ENCODE measurements at regions not wholly inside any gene's neighbourhood (a gene's known extent, or its start where the extent isn't known, plus 50 kb on each side); places are given as distances from the start of the nearest gene placed in this dataset.

GRCh38 chr18:37710726-37711125, 145.1 kb upstream of the CELF4 start:
- Histone ChIP-seq H3K4me3 (no peak overlapping the region), H3K27ac (no peak overlapping the region), H3K36me3 (no peaks in the 10 kb centered on the region), H3K4me1 (no peaks in the 10 kb centered on the region), H3K27me3 (replicated peaks in 1 of 7) (no peaks in the 10 kb centered on the region), H3K9me3 (no peaks in the 10 kb centered on the region)
- intact Hi-C loops (cut with DNase I; ENCODE audit: low total_unique reads), result no loop called here
- DNase-seq, result no peak
- whole genome bisulfite sequencing, 5 donors, result 52 to 78% (median 59%) methylated on average over 1 of the region's 1 CpG
- TF ChIP-seq POLR2AphosphoS5 (IDR thresholded peaks at IDR 0.05) (no peak), POLR2A (IDR thresholded peaks at IDR 0.05) (no peak)
- TF ChIP-seq, protein P1, sequence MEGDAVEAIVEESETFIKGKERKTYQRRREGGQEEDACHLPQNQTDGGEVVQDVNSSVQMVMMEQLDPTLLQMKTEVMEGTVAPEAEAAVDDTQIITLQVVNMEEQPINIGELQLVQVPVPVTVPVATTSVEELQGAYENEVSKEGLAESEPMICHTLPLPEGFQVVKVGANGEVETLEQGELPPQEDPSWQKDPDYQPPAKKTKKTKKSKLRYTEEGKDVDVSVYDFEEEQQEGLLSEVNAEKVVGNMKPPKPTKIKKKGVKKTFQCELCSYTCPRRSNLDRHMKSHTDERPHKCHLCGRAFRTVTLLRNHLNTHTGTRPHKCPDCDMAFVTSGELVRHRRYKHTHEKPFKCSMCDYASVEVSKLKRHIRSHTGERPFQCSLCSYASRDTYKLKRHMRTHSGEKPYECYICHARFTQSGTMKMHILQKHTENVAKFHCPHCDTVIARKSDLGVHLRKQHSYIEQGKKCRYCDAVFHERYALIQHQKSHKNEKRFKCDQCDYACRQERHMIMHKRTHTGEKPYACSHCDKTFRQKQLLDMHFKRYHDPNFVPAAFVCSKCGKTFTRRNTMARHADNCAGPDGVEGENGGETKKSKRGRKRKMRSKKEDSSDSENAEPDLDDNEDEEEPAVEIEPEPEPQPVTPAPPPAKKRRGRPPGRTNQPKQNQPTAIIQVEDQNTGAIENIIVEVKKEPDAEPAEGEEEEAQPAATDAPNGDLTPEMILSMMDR (IDR thresholded peaks at IDR 0.05 in 8 of 11, conservative IDR thresholded peaks at IDR 0.05 in 3 of 11), result no peak

GRCh38 chr18:37709740-37710139, 144.1 kb upstream of the CELF4 start:
- 65 to 90% (median 82%) methylated on average over 2 of the region's 2 CpGs for WGBS, 5 donors

DNA sequence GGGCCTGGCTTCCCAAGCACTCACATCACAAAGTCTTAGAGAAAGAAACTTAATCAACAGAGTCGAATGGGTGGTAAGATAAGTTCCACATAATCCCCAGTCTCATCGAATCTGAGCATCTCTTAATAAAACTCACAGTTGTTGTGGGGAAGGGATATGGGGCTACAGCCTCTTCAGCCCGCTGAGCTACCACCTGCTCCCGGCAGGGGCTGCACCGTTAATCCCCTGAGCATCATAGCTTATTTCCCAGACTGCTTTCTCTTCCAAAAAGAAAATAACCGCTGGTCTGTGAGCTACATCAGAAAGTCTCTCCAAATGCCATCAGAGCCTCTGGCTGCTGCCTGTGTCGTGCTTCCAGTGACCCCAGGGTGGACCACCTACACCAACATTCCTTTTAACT, 139.4 kb upstream of the CELF4 start:
- Histone ChIP-seq H3K27me3 (replicated peaks in 1 of 7) (no peaks in the 10 kb centered on the region), H3K4me1 (peaks cover 0 to 9% (median 0%) of the 10 kb centered on the region in 6 donors), H3K36me3 (no peaks in the 10 kb centered on the region), H3K27ac (no peak overlapping the region), H3K4me3 (no peak overlapping the region), H3K9me3 (no peaks in the 10 kb centered on the region)
- TF ChIP-seq POLR2AphosphoS5 (IDR thresholded peaks at IDR 0.05) (no peak), POLR2A (IDR thresholded peaks at IDR 0.05) (no peak)
- TF ChIP-seq, protein P1 (IDR thresholded peaks at IDR 0.05 in 8 of 11, conservative IDR thresholded peaks at IDR 0.05 in 3 of 11), result no peak
- no peak for DNase-seq
- intact Hi-C loops (cut with DNase I; ENCODE audit: low total_unique reads), result no loop called here
- WGBS, 5 donors, result 82 to 91% (median 87%) methylated on average over 7 of the region's 7 CpGs

More at GRCh38 chr18:37709740-37710139, 144.1 kb upstream of the CELF4 start:
- no peak overlapping the region for H3K27ac ChIP-seq
- no peaks in the 10 kb centered on the region for H3K36me3 ChIP-seq
- TF ChIP-seq, protein P1 (IDR thresholded peaks at IDR 0.05 in 8 of 11, conservative IDR thresholded peaks at IDR 0.05 in 3 of 11), result no peak
- TF ChIP-seq POLR2A (IDR thresholded peaks at IDR 0.05) (no peak), POLR2AphosphoS5 (IDR thresholded peaks at IDR 0.05) (no peak)
- no peak for DNase-seq
- no peaks in the 10 kb centered on the region for H3K4me1 ChIP-seq
- no peak overlapping the region for H3K4me3 ChIP-seq
- no peaks in the 10 kb centered on the region for H3K9me3 ChIP-seq
- intact Hi-C loops (cut with DNase I; ENCODE audit: low total_unique reads), result no loop called here
- H3K27me3 ChIP-seq (replicated peaks in 1 of 7), result no peaks in the 10 kb centered on the region

GRCh38 chr18:37702841-37703240, 137.2 kb upstream of the CELF4 start:
- no peak for DNase-seq
- Histone ChIP-seq H3K36me3 (no peaks in the 10 kb centered on the region), H3K4me1 (peaks cover 0 to 9% (median 0%) of the 10 kb centered on the region in 6 donors), H3K27me3 (replicated peaks in 1 of 7) (no peaks in the 10 kb centered on the region), H3K27ac (no peak overlapping the region), H3K4me3 (no peak overlapping the region), H3K9me3 (no peaks in the 10 kb centered on the region)
- intact Hi-C loops (cut with DNase I; ENCODE audit: low total_unique reads), result no loop called here
- TF ChIP-seq POLR2AphosphoS5 (IDR thresholded peaks at IDR 0.05), result no peak
- 53 to 77% (median 68%) methylated on average over 2 of the region's 2 CpGs for whole genome bisulfite sequencing, 5 donors

- TF ChIP-seq, protein P1 (IDR thresholded peaks at IDR 0.05 in 8 of 11, conservative IDR thresholded peaks at IDR 0.05 in 3 of 11), result no peak
- TF ChIP-seq POLR2AphosphoS5 (IDR thresholded peaks at IDR 0.05), result no peak
- no peak for TF ChIP-seq POLR2A (IDR thresholded peaks at IDR 0.05)
- Histone ChIP-seq H3K27ac (no peak overlapping the region), H3K36me3 (no peaks in the 10 kb centered on the region), H3K27me3 (replicated peaks in 1 of 7) (no peaks in the 10 kb centered on the region), H3K9me3 (no peaks in the 10 kb centered on the region), H3K4me3 (no peak overlapping the region), H3K4me1 (peaks cover 0 to 9% (median 0%) of the 10 kb centered on the region in 6 donors)
- WGBS, 5 donors, result 2 to 16% (median 7%) methylated on average over 3 of the region's 3 CpGs
- intact Hi-C loops (cut with DNase I; ENCODE audit: low total_unique reads), result no loop called here
- DNase-seq, result no peak
These were observed 136.4 kb upstream of the CELF4 start for GRCh38 chr18:37701967-37702366.
